Small intestine (tissue), 7 donors: ENCODE measurements at regions not wholly inside any gene's neighbourhood (a gene's known extent, or its start where the extent isn't known, plus 50 kb on each side); places are given as distances from the start of the nearest gene placed in this dataset.
"Not testable (repeated sequence)": the region's sequence is repeated elsewhere in the genome, so short reads cannot be mapped to it uniquely, and the experiment has no call there.

Source experiments
- DNase-seq, 2 donors: peaks; one replicate each; pipeline versions ENCODE4 v3.0.0 to v3.0.0-alpha.2; 2013
- FAIRE-seq: peaks from 2 replicates; lab custom pipeline; 2012; peaks lifted over from hg19 to GRCh38; lab: Jason Lieb, UNC
- H3K27ac ChIP-seq, 3 donors: one replicate each; pipeline ENCODE4 v1.5.1; 2013; ENCODE audit warnings: low read length in 2 of 3, mild to moderate bottlenecking in 2 of 3, control low read depth in 1 of 3, inconsistent platforms in 1 of 3, low read depth in 1 of 3, moderate library complexity in 1 of 3
- H3K27me3 ChIP-seq, 3 donors: one replicate each; pipeline ENCODE4 v1.6.1; 2013; ENCODE audit warnings: low read length in 3 of 3, inconsistent platforms in 1 of 3; ENCODE audit not compliant: control insufficient read depth in 3 of 3, insufficient read depth in 3 of 3
- H3K36me3 ChIP-seq, 3 donors: one replicate each; pipeline ENCODE4 v1.6.1; 2013; ENCODE audit warnings: low read length in 3 of 3, inconsistent platforms in 1 of 3, low read depth in 1 of 3, mild to moderate bottlenecking in 1 of 3, moderate library complexity in 1 of 3; ENCODE audit not compliant: control insufficient read depth in 3 of 3, insufficient read depth in 2 of 3
- H3K4me1 ChIP-seq, 3 donors: one replicate each; pipeline ENCODE4 v1.6.1; 2013; ENCODE audit warnings: low read length in 2 of 3, inconsistent platforms in 1 of 3, low read depth in 1 of 3, mild to moderate bottlenecking in 1 of 3, moderate library complexity in 1 of 3; ENCODE audit not compliant: control insufficient read depth in 3 of 3, insufficient read depth in 2 of 3
- H3K4me3 ChIP-seq, 3 donors: one replicate each; pipeline ENCODE4 v1.5.1; 2013; ENCODE audit warnings: low read length in 3 of 3, control low read depth in 1 of 3, inconsistent platforms in 1 of 3, low read depth in 1 of 3, mild to moderate bottlenecking in 1 of 3, moderate library complexity in 1 of 3
- H3K9me3 ChIP-seq, 2 donors: one replicate each; pipeline ENCODE4 v1.6.1; 2013; ENCODE audit warnings: low read depth in 1 of 2, low read length in 1 of 2; ENCODE audit not compliant: control insufficient read depth in 2 of 2, insufficient read depth in 1 of 2
- WGBS, 3 donors: extraction: QIAGEN DNeasy Blood & Tissue Kit; methylation state at CpG; one replicate each; pipeline ENCODE4 v1.1.7; 2013; 5-methylcytosine and 5-hydroxymethylcytosine counted together
- donor health status: healthy with polysubstance abuse.
- donor health status: control.
- donor health status: control.
- donor health status: Bipolar disorder and iron deficiency.
- donor health status: healthy.

DNA sequence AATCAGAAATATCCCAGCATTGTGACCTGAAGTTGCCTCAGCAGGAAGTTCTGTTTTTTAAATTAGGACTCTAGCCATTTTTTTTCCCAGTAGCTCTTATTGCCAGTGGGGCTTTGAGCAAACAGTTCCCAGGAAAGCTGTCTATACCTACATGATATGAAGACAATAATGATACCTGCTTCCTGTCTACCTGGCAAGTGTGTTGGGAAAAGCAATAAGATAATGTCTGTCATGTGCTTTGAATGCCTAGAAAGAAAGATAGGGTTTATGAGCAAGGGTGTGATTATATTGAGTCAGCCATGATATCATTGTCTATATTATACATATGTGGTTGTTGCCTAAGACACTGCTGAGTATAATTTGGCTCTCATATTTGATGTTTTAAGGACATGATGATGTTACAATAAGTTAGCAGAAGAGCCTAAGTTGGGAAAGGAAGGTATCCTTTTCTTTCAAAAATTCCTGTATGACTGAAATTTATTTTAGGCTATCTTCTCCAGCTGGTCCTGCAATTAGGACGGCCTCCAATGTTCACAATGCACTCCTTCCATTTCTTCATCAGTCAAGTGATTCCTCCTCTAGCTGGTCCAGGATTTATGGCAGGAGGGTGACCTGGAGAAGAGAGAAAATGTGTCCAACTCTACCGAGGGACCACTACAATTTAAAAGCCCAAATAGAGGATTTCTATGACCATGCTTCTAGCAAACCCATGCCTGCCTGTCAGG is 99.6 kb upstream of the CDC42BPA start:
- no peaks in the 10 kb centered on the region for H3K9me3 ChIP-seq
- DNase-seq = peak; percentile 62 to 67

DNA sequence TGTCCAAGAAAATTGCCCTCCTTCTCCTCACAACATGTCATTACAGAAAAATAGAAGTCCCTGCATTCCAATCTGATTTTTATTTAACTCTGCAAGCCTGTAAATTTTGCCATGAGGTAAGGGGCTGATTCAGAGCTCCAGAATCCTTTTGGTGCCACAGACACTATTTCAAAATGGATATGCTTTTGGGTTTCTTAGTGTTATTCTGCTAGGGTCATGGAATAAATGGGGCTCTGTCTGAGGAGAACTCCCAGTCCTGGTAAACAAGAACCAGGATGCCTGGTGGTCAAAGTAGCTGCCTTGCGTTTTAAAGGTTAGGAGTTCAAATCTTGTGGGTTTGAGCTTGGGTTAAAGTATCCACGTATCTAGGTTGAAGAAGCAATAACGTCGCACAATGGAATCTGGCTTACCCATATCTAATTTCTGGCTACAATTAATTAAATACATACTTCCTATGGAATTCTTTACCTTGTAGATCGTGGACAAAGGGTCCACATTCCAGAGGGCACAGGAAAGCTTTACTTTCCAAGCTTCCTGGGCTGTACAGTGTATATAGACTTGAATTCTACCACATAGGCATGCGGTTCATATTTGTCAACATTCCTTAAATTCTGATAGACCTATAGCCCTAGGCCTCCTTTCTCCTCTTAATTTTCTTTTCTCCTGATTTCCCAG is 98.0 kb upstream of the CDC42BPA start:
- peaks cover 0 to 1% (median 0%) of the 10 kb centered on the region in 3 donors for H3K36me3 ChIP-seq
- no peak for FAIRE-seq

More for the DNA sequence above, 99.6 kb upstream of the CDC42BPA start:
- H3K27me3 ChIP-seq = no peaks in the 10 kb centered on the region
- H3K27ac ChIP-seq = peak overlapping the region in 1 of 3 donors; percentile 5
- peaks cover 0 to 3% (median 0%) of the 10 kb centered on the region in 3 donors for H3K4me1 ChIP-seq
- 82 to 84% (median 82%) methylated on average over 2 of the region's 2 CpGs for WGBS, 3 donors
- FAIRE-seq = no peak
- H3K36me3 ChIP-seq = peaks cover 0 to 2% (median 0%) of the 10 kb centered on the region in 3 donors
- H3K4me3 ChIP-seq = no peak overlapping the region

DNA sequence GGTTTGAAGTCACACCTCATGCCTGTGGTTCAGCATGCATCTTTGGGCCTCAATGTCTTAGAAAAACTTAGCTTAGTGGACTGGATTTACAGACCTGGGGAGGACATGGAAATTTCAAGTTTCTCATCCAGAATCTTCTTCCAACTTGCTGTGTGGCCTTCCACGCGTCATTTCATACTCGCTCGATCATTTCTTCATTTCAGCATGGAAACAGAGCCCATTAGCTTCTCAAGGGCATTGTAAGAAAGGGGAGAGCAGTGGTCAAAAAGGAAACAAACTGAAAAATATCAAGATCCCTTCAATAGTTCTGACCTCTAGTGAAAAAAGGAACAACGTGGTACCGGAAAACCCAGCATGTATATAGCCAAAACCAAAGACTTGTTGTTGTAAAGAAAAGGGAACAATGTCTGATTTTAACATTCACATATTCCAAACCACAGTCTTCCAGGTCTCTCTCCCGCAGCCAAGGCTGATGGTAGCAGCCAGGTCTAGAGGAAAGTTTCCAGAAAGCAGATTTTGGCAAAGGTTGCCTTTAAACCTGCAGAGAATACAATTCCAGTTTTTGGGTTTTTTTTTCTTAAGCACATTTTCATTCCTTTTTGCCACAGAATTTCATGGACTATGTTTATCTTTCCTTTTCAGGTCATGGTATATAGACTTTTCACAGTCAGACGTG is 97.0 kb upstream of the CDC42BPA start:
- Histone ChIP-seq H3K27me3 (no peaks in the 10 kb centered on the region), H3K36me3 (no peaks in the 10 kb centered on the region), H3K9me3 (no peaks in the 10 kb centered on the region), H3K4me1 (peaks cover 0 to 3% (median 0%) of the 10 kb centered on the region in 3 donors), H3K4me3 (no peak overlapping the region), H3K27ac (no peak overlapping the region)
- WGBS, 3 donors = 83 to 91% (median 84%) methylated on average over 8 of the region's 8 CpGs
- no peak for DNase-seq
- FAIRE-seq = no peak

More for the DNA sequence above, 98.0 kb upstream of the CDC42BPA start:
- H3K9me3 ChIP-seq = no peaks in the 10 kb centered on the region
- 90 to 93% (median 93%) methylated on average over 6 of the region's 6 CpGs for WGBS, 3 donors
- H3K27me3 ChIP-seq = no peaks in the 10 kb centered on the region
- no peak for DNase-seq
- no peak overlapping the region for H3K27ac ChIP-seq
- H3K4me3 ChIP-seq = no peak overlapping the region
- peaks cover 0 to 3% (median 0%) of the 10 kb centered on the region in 3 donors for H3K4me1 ChIP-seq

DNA sequence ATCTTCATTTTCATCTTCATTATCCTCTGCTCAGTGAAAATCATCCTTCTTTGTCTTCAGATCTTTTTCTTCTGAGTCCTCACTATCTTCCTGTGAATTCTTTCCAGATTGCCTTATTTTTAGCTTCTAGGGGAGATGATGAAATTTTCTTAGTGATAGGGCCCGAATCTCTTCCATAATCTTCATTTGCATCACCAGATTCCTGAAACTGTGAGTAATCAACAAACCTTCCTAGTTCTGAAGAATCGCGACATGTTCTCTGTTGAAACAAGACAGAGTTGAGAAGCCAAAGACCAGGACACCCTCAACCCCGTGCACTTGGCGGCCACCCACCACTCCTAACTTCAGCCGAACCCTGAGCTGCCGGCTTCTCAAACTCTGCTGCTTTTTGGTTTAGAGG is 92.8 kb upstream of the CDC42BPA start:
- 69 to 83% (median 78%) methylated on average over 7 of the region's 7 CpGs for WGBS, 3 donors
- Histone ChIP-seq H3K27me3 (no peaks in the 10 kb centered on the region), H3K4me3 (no peak overlapping the region), H3K36me3 (no peaks in the 10 kb centered on the region), H3K9me3 (no peaks in the 10 kb centered on the region), H3K4me1 (no peaks in the 10 kb centered on the region), H3K27ac (no peak overlapping the region)
- DNase-seq (no peak), FAIRE-seq (no peak)

DNA sequence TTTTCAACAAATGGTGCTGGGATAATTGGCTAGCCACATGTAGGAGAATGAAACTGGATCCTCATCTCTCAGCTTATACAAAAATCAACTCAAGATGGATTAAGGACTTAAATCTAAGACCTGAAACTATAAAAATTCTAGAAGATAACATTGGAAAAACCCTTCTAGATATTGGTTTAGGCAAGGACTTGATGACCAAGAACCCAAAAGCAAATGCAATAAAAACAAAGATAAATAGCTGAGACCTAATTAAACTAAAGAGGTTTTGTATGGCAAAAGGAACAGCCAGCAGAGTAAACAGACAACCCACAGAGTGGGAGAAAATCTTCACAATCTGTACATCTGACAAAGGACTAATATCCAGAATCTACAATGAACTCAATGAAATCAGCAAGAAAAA is 88.0 kb upstream of the CDC42BPA start:
- DNase-seq, H3K4me3 ChIP-seq, H3K9me3 ChIP-seq, H3K4me1 ChIP-seq, FAIRE-seq, H3K27me3 ChIP-seq, H3K36me3 ChIP-seq, H3K27ac ChIP-seq: not testable (repeated sequence)

DNA sequence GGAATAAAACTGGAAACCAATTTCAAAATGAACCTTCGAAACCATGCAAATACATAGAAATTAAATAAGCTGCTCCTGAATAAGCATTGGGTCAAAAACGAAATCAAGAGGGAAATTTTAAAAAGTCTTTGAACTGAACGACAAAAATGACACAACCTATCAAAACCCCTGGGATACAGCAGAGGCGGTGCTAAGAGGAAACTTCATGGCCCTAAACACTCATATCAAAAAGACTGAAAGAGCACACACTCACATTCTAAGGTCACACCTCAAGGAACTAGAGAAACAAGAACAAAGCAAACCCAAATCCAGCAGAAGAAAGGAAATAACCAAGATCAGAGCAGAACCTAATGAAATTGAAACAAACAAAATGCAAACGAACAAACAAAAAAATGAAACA is 85.2 kb upstream of the CDC42BPA start:
- H3K4me3 ChIP-seq = no peak overlapping the region
- DNase-seq (no peak), FAIRE-seq (no peak)
- H3K4me1 ChIP-seq = no peaks in the 10 kb centered on the region
- WGBS, 3 donors = 61 to 71% (median 67%) methylated on average over 5 of the region's 5 CpGs
- H3K9me3 ChIP-seq = peaks cover 0 to 10% of the 10 kb centered on the region in 2 donors
- H3K36me3 ChIP-seq = no peaks in the 10 kb centered on the region
- no peak overlapping the region for H3K27ac ChIP-seq
- no peaks in the 10 kb centered on the region for H3K27me3 ChIP-seq

DNA sequence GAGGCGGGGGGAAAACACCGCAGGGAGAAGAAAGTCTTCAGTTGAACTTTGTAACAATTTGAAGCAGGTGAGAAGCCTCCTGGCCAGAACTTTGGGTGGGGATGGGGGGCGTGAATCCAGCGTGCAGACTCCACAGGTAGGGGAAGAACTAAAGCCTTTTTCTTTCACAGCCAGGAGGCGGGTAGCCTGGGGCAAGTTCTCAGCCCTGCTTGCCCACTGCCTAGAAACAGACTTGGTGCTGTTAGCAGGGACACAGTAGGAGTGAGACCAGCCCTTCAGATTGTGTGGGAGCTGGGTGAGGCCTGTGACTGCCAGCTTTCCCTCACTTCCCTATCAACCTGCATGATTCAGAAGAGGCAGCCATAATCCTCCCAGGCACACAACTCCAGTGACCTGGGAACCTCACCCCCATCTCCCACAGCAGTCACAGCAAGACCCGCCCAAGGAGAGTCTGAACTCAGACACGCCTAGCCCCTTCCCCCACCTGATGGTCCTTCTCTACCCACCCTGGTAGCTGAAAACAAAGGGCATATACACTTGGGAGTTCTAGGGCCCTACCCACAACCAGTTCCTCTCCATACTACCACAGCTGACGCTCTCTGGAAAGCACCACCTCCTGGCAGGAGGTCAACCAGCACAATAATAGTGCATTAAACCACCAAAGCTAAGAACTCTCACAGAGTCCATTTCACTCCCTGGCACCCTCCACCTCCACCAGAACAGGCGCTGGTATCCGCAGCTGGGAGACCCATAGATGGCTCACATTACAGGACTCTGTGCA is 83.5 kb upstream of the CDC42BPA start:
- 62 to 88% (median 67%) methylated on average over 10 of the region's 10 CpGs for WGBS, 3 donors
- peaks cover 0 to 10% of the 10 kb centered on the region in 2 donors for H3K9me3 ChIP-seq
- no peak overlapping the region for H3K27ac ChIP-seq
- no peaks in the 10 kb centered on the region for H3K4me1 ChIP-seq
- FAIRE-seq (no peak), DNase-seq (peak in 1 of 2 donors; percentile 51)
- no peaks in the 10 kb centered on the region for H3K36me3 ChIP-seq
- no peaks in the 10 kb centered on the region for H3K27me3 ChIP-seq
- no peak overlapping the region for H3K4me3 ChIP-seq
